NCI-H748 (cell line): ENCODE measurements at regions not wholly inside any gene's neighbourhood (a gene's known extent, or its start where the extent isn't known, plus 50 kb on each side); places are given as distances from the start of the nearest gene placed in this dataset.
A peak's percentile ranks its signal among the peaks of the same experiment; 100 is the strongest.
"Not testable (repeated sequence)": the region's sequence is repeated elsewhere in the genome, so short reads cannot be mapped to it uniquely, and the experiment has no call there.

ENCODE experiments used
- DNase-seq: peaks from one replicate; lab custom pipeline; 2025; ENCODE audit not compliant: unreplicated experiment; lab: John Stamatoyannopoulos, UW

- DNase-seq, result no peak
These were observed 101.2 kb upstream of the SEC11C start for GRCh38 chr18:59038295-59039039.

- not testable (repeated sequence) for DNase-seq
These were observed 100.7 kb upstream of the SEC11C start for GRCh38 chr18:59039040-59039320.

DNA sequence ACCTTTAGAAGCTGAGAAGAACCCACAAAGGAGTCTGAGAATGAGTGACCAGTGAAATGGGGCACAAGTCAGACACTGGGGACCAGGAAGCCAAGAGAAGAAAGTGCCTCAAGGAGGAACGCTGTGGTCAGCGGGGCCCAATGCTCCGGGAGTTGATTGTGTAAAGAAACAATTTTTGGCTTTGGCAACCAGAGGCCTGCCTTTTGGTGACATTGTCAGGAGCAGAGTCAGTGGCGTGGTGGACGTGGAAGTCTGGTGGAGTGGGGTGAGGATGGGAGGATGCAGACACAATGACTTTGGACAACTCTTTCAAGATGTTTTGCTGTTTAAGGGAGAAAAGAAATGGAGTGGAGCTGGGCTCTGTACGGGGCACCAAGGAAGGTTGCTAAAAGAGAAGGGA is 100.2 kb upstream of the SEC11C start:
- DNase-seq, result no peak

- DNase-seq, result no peak
These were observed 98.9 kb upstream of the SEC11C start for GRCh38 chr18:59040770-59041148.

DNA sequence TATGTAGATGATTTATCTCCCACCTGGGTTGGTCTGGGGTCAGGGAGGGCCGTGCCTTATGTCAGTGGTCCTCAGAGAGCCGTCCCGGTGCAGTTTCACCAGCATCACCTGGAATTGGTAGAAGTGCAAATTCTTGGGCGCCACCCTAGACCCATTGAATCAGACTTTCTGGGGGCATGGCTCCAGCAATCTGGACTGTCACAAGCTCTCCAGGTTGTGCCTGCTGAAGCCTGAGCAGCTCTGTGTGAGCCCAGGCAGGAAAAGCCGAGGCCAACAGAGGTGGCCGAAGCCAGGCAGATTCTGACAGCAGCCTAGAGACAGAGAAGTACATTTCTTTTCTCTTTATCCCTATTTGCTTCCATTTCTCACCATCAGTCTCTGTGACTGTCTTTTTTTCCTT is 98.4 kb upstream of the SEC11C start:
- no peak for DNase-seq

- DNase-seq, result no peak
These were observed 97.6 kb upstream of the SEC11C start for GRCh38 chr18:59041819-59042815.

- no peak for DNase-seq
These were observed 94.8 kb upstream of the SEC11C start for GRCh38 chr18:59044855-59045254.

DNA sequence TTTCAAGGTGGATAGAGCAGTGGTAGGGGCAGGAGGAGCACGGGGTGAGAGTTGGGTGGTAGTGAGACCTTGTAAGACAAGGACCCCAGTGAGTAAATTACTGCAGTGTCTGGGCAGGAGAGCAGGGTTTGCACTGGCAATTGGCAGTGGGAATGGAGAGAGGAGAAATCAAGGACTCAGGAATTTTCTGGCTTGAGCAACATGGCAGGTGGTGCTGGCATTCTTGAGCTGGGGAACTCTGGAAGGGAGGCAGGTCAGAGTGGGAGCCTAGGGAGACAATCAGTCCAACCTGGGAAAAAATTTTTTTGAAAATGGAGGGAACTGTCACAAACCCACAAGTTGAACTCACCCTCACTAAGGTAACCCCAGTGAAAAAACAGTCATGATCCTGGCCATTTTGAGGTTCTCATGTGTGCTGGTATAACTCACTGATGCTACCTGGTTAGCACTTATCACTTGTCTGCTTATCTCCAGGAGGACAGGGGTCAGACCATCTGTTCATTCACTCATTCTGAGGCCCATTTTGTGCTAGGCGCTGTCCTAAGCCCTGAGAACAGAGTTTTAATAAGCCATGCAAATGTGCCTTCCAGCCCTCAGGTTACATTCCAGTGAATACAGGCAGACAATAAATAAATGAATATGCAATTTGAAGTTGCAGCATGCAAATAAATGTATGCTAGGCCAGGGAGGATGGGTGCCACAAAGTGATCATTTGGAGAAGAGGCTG is 92.2 kb upstream of the SEC11C start:
- DNase-seq, result no peak

DNA sequence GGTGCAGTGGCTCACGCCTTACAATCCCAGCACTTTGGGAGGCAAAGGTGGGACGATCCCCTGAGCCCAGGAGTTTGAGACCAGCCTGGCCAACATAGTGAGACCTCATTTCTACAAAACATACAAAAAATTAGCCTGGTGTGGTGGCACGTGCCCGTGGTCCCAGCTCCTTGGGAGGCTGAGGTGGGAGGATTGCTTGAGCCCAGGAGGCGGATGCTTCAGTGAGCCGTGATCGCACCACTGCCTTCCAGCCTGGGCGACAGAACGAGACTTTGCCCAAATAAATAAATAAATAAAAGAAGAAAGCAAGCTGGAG is 91.7 kb upstream of the SEC11C start:
- DNase-seq, result no peak

DNA sequence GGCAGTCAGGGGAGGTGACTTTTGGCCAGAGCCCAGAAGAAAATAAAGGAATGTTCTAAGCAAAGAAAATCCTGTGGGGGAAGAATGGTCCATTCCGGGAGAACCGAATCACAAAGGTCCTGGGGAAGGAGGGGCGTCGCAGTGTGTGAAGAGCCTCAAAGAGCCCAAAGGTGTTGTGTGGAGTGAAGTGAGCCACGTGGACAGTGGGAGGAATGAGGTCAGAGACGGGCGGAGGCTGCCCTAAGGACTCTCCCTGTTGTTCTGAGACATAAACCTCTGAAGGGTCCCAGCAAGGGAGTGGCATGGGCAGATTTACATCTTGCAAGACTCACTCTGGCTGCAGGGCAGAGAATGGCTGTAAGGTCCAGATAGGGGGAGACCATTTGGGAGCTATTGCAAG is 91.3 kb upstream of the SEC11C start:
- no peak for DNase-seq

DNA sequence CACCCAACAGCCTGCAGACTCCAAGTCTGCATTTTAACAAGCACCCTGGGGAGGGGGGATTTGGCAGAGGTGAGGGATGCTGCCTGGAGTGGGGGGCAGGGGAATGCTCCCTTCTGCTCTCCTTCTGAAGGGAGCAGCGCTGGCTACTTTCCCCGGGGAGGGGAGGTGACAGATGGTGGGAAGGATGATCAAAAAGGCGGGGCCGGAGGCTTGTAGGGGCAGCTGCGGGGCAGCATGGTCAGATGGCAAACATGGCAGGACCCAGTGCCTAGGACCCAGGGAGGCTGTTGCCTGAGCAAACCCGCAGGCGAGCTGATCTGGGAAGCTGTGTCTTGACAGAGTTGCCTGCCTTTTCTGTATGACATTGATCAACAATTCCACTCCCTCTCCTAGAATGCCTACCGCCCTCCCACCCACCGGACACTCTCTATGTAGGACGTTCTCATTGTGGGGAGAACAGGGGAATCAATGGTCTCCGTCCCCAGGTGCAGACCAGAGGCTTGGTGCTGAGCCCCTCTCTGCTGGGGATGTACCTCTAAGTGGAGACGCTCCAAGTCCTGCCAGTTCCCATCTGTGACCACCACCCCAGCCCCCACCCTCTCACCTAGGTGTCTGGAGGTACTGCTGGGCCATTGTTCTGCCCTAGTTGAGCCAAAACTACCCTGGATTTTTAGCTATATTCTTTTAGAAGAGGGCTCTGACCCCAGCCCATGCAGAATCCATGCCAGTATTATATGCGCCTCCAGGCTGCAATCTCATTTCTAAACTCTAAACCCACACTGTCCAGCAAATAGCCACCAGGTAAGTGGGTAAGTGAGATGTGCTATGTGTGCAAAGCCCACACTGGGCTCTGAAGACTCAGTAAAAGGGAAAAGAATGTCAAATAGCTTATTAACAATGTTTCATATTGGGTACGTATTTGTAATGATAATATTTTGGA is 89.7 kb upstream of the SEC11C start:
- no peak for DNase-seq

GRCh38 chr18:59050661-59051057 is 89.0 kb upstream of the SEC11C start:
- no peak for DNase-seq

GRCh38 chr18:59051470-59052165 is 88.1 kb upstream of the SEC11C start:
- no peak for DNase-seq

- DNase-seq, result no peak
These were observed 86.5 kb upstream of the SEC11C start for GRCh38 chr18:59052965-59053820.

GRCh38 chr18:59054496-59055287 is 85.0 kb upstream of the SEC11C start:
- DNase-seq, result no peak

- no peak for DNase-seq
These were observed 84.2 kb upstream of the SEC11C start for GRCh38 chr18:59055345-59056032.

DNA sequence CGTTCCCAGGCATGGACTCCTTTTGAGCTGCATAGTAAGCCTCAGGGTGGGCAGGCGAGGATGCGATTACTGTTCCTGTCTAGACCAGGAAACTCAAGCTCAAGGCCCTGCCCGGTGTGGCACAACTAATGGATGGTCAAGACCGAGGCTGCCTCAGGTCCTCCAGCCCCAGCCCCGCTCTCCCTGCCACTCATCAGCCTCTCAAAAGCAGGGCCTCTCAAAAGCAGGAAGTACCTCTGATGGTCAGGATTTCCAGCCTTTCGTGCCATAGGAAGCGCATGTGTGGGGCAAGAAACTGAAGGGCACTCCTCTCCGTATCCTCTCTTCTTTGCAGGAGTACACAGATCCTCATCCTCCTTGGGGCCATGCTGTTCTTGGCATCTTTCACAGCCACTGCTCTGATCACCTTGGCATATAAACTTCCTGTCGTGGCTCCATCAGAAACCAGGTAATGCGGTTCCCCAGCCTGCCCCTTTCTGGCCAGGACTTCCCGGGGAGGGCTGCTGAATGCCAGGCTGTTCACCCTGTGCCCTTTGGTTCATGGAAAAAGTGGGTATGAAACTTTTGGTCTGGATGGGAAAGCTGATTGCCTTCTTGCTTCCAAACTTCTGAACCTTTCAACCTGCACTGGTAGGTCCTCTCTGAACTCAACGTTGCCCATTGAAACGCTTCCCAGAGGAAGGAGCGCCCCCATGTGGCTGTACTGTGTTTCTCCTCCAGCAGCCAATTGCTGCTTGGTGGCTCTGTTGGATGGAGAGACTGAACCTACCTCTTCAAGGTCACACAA is 82.8 kb upstream of the SEC11C start:
- DNase-seq, result peak; percentile 80
